NB4 (cell line): ENCODE measurements at regions not wholly inside any gene's neighbourhood (a gene's known extent, or its start where the extent isn't known, plus 50 kb on each side); places are given as distances from the start of the nearest gene placed in this dataset.

Source experiments
- MYC ChIP-seq: IDR thresholded peaks from 2 replicates; pipeline ENCODE4 v1.6.1; 2011; ENCODE audit warnings: low read depth, low read length
- TF ChIP-seq, protein P1 (sequence below): IDR thresholded peaks from one replicate; pipeline ENCODE4 v1.5.1; 2012; ENCODE audit warnings: low read depth, low read length
- TF ChIP-seq, protein P2 (sequence below): IDR thresholded peaks from 2 replicates; pipeline ENCODE4 v1.6.1; 2011; ENCODE audit warnings: low read depth, low read length

DNA sequence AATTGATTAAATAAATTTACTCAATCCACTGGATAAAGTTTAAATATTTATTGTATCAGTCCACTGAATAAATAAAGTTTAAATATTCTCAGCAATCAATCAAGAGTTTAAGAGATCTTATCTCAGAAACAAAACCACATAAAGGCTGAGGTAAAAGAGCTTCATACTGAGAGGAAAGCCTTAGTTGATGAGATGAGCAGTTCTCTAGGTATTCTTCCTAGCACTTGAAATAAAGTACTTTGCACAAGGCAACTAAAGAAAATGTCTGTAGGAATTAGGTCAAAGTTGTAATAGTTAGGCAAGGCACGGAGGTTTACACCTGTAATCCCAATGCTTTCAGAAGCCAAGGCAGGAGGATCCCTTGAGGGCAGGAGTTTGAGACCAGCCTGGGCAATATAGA lies 63.5 kb downstream of the UCHL1 start:
- TF ChIP-seq, protein P1, sequence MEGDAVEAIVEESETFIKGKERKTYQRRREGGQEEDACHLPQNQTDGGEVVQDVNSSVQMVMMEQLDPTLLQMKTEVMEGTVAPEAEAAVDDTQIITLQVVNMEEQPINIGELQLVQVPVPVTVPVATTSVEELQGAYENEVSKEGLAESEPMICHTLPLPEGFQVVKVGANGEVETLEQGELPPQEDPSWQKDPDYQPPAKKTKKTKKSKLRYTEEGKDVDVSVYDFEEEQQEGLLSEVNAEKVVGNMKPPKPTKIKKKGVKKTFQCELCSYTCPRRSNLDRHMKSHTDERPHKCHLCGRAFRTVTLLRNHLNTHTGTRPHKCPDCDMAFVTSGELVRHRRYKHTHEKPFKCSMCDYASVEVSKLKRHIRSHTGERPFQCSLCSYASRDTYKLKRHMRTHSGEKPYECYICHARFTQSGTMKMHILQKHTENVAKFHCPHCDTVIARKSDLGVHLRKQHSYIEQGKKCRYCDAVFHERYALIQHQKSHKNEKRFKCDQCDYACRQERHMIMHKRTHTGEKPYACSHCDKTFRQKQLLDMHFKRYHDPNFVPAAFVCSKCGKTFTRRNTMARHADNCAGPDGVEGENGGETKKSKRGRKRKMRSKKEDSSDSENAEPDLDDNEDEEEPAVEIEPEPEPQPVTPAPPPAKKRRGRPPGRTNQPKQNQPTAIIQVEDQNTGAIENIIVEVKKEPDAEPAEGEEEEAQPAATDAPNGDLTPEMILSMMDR = no peak
- TF ChIP-seq, protein P2, sequence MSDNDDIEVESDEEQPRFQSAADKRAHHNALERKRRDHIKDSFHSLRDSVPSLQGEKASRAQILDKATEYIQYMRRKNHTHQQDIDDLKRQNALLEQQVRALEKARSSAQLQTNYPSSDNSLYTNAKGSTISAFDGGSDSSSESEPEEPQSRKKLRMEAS = no peak
- TF ChIP-seq MYC = no peak
